HAP-1 (cell line): ENCODE measurements at regions not wholly inside any gene's neighbourhood (a gene's known extent, or its start where the extent isn't known, plus 50 kb on each side); places are given as distances from the start of the nearest gene placed in this dataset.

Experiments
- DNase-seq, 2 experiments: peaks; one replicate each; pipeline ENCODE4 v3.0.0-alpha.2; 2016 to 2020; ENCODE audit warnings: low spot score in 2 of 2
- H3K27me3 ChIP-seq: fragments of 250-450 bp; sonication (Bioruptor Pico); 2 replicates; pipeline ENCODE4 v1.5.1; 2020; ENCODE audit warnings: low read depth, mild to moderate bottlenecking, moderate library complexity
- H3K36me3 ChIP-seq: fragments of 250-450 bp; sonication (Bioruptor Pico); replicated peaks from 2 replicates; pipeline ENCODE4 v1.5.1; 2020; ENCODE audit warnings: mild to moderate bottlenecking
- H3K4me1 ChIP-seq: fragments of 250-450 bp; sonication (Bioruptor Pico); 2 replicates; pipeline ENCODE4 v1.5.1; 2020; ENCODE audit warnings: mild to moderate bottlenecking
- H3K4me3 ChIP-seq: fragments of 250-450 bp; sonication (Bioruptor Pico); 2 replicates; pipeline ENCODE4 v1.5.1; 2020; ENCODE audit warnings: mild to moderate bottlenecking, moderate library complexity
- H3K9me3 ChIP-seq: fragments of 250-450 bp; sonication (Bioruptor Pico); 2 replicates; pipeline ENCODE4 v1.5.1; 2020; ENCODE audit warnings: mild to moderate bottlenecking, moderate library complexity
- in situ Hi-C: fragments of 300-500 bp; cut with MboI; formaldehyde crosslinking; loops from 3 replicates; pipeline ENCODE4 v1.14.3; 2020; ENCODE audit warnings: low sequenced_read_pairs, inconsistent platforms, mixed read lengths

DNA sequence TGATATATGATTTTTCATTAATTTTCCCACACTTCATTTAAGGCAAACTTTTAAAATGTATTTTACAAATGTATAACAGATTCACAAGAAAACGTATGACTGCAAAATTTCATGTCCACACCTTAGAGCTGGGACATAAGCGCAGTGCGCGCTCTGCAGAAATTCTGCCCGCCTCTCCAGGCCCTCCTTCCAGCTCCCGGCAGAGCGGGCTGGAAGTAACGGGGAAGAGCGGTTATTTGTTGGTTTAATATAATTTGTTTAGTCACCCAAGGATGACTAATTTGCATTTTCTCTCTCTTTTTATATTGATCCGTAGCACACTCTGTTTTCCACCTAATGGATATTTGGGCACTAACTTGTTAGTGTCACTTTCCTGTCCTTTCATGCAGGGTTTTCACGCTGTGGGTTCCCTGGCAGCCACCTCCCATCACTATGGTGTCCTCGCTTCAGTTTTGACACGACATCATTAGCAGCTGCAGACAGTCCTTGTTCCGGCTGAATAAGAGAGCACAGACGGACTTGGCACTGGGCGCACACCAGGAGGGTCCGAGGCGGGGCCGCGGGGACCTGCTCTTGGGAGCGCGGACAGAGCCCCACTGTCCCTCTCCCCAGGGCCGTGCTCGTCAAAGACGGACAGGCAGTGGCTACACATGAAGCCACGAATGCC is 129.2 kb upstream of the SEC61G start:
- Histone ChIP-seq H3K4me3 (no peak overlapping the region), H3K9me3 (no peaks in the 10 kb centered on the region), H3K4me1 (no peaks in the 10 kb centered on the region), H3K27me3 (no peaks in the 10 kb centered on the region), H3K36me3 (no peaks in the 10 kb centered on the region)
- no peak for DNase-seq
- in situ Hi-C loops = no loop called here

- Histone ChIP-seq H3K36me3 (no peaks in the 10 kb centered on the region), H3K4me1 (no peaks in the 10 kb centered on the region), H3K9me3 (no peaks in the 10 kb centered on the region), H3K4me3 (no peak overlapping the region), H3K27me3 (no peaks in the 10 kb centered on the region)
- no peak for DNase-seq
- in situ Hi-C loops = no loop called here
These were observed 129.7 kb upstream of the SEC61G start for GRCh38 chr7:54888734-54889082.

DNA sequence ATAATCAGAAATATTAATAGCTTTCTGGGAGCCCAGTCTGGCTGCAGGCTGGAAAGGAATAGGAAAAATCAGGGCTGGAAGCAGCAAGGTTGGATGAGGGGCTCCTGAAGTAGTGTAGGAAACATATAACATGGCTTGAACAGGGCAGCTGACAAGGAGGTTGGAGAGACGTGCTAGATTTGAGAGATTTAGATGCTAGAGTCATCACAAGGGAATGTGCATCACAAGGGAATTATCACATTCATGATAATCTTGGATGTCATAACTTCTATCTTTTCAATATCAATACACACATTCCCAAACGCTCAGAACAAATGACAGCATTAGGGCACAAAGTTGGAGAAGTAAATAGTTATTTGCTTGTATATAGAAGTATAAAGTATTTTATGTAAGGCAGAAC is 120.9 kb upstream of the EGFR start:
- H3K4me1 ChIP-seq = no peaks in the 10 kb centered on the region
- H3K36me3 ChIP-seq = no peaks in the 10 kb centered on the region
- H3K27me3 ChIP-seq = no peaks in the 10 kb centered on the region
- no peak overlapping the region for H3K4me3 ChIP-seq
- in situ Hi-C loops = no loop called here
- 0 out of 2 replicates have a peak, but pooled peaks cover 3% of the 10 kb centered on the region for H3K9me3 ChIP-seq
- no peak for DNase-seq

DNA sequence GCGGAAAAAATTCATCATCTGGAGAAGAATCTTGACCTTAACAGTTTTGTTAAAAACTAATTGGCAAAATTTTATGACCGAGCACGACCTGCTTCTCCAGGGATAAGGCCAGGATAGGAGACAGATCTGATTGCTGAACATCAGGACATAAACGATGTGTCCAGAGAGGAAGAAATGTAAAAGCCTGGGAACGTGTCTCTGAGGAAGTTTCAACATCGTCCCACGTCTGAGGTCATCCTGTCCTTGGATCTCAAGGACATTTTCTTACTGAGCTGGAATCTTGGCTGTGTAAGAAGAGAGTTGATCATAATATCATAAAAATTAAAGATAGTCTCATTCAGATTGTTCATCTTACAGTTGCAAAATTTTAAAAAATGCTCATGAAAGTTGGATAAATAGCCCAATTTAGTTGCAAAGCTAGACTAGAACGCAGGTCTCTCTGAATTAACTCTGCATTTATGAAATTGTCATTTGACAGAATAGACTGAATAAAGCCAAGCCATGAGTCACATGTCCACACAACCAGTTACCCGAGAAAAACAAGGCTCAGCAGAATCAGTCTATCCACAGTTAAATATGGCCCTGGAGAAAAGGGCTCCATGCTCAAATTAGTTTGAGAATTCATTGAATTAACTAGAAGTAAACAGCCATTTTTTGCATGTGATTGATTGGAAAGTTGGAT is 120.0 kb upstream of the EGFR start:
- no peaks in the 10 kb centered on the region for H3K36me3 ChIP-seq
- H3K4me3 ChIP-seq = no peak overlapping the region
- H3K27me3 ChIP-seq = no peaks in the 10 kb centered on the region
- no peaks in the 10 kb centered on the region for H3K4me1 ChIP-seq
- no peak for DNase-seq
- H3K9me3 ChIP-seq = 0 out of 2 replicates have a peak, but pooled peaks cover 3% of the 10 kb centered on the region
- in situ Hi-C loops = no loop called here

DNA sequence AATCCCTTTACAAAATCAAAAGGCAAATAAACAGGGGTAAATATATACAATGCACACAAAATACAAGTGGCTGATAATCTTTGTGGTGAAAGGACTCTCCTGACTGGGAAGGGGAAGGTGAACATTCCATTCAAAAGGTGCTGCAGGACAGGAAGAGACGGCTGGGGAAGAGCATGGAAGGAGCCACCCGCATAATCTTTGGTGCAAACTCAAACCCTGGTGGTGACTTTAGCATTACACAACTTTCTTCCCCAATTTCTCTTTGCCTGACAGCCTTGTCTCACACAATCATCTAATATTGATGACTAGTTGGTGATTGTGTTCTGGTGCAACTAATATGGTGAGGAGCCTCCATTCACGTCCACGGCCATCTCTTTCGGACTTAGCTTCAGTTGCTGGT is 117.0 kb upstream of the EGFR start:
- in situ Hi-C loops = no loop called here

GRCh38 chr7:54904130-54904529 is 114.7 kb upstream of the EGFR start:
- no peaks in the 10 kb centered on the region for H3K36me3 ChIP-seq
- no peak overlapping the region for H3K4me3 ChIP-seq
- DNase-seq = no peak
- no peaks in the 10 kb centered on the region for H3K27me3 ChIP-seq
- H3K4me1 ChIP-seq = no peaks in the 10 kb centered on the region
- in situ Hi-C loops = no loop called here
- H3K9me3 ChIP-seq = no peaks in the 10 kb centered on the region

More for the DNA sequence above, 117.0 kb upstream of the EGFR start:
- Histone ChIP-seq H3K9me3 (0 out of 2 replicates have a peak, but pooled peaks cover 3% of the 10 kb centered on the region), H3K4me3 (no peak overlapping the region), H3K27me3 (no peaks in the 10 kb centered on the region), H3K4me1 (no peaks in the 10 kb centered on the region), H3K36me3 (no peaks in the 10 kb centered on the region)
- DNase-seq = no peak

DNA sequence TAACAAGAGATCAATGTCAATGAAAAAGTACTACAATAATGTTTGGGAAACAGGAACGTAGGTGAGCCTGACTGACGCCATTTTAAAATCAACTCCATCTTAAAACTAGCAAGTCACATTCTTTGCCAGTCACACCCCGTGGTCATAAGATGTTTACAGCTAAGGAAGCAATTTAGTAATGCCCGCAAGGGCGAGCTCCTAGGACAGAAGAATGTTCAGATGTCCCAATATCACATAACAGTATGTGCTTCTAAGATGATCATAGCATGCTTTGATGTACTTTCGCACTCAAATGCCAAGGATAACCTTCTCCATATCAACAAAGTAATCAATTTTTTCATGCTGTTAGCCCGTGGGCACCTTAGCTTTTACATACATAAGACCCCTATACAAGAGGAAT is 113.8 kb upstream of the EGFR start:
- no peaks in the 10 kb centered on the region for H3K27me3 ChIP-seq
- H3K9me3 ChIP-seq = no peaks in the 10 kb centered on the region
- in situ Hi-C loops = no loop called here
- no peaks in the 10 kb centered on the region for H3K4me1 ChIP-seq
- H3K36me3 ChIP-seq = no peaks in the 10 kb centered on the region
- DNase-seq = no peak
- no peak overlapping the region for H3K4me3 ChIP-seq

GRCh38 chr7:54906963-54907362 is 111.9 kb upstream of the EGFR start:
- Histone ChIP-seq H3K4me1 (no peaks in the 10 kb centered on the region), H3K9me3 (no peaks in the 10 kb centered on the region), H3K36me3 (no peaks in the 10 kb centered on the region), H3K27me3 (no peaks in the 10 kb centered on the region), H3K4me3 (no peak overlapping the region)
- no peak for DNase-seq
- in situ Hi-C loops = no loop called here

DNA sequence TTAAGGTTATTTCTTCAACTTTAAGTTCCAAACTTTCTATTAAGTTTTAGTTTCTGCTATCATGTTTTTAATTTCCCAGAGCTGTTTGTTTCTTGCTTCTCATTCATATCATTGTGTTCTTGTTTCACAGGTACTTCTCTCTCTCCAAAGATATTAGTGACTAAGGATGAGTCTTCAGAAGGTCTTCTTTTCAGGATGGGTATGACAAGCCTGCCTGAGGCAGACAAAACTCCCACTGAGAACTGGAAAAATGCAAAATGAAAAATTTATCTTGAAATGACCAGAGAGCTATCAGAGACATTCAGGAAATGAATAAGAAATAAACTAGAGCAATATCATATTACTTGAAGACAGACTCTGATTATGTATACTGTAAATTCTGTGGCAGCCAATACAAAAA is 110.8 kb upstream of the EGFR start:
- in situ Hi-C loops = no loop called here
- DNase-seq = no peak
- H3K27me3 ChIP-seq = no peaks in the 10 kb centered on the region
- no peaks in the 10 kb centered on the region for H3K9me3 ChIP-seq
- H3K4me3 ChIP-seq = no peak overlapping the region
- H3K36me3 ChIP-seq = no peaks in the 10 kb centered on the region
- no peaks in the 10 kb centered on the region for H3K4me1 ChIP-seq

DNA sequence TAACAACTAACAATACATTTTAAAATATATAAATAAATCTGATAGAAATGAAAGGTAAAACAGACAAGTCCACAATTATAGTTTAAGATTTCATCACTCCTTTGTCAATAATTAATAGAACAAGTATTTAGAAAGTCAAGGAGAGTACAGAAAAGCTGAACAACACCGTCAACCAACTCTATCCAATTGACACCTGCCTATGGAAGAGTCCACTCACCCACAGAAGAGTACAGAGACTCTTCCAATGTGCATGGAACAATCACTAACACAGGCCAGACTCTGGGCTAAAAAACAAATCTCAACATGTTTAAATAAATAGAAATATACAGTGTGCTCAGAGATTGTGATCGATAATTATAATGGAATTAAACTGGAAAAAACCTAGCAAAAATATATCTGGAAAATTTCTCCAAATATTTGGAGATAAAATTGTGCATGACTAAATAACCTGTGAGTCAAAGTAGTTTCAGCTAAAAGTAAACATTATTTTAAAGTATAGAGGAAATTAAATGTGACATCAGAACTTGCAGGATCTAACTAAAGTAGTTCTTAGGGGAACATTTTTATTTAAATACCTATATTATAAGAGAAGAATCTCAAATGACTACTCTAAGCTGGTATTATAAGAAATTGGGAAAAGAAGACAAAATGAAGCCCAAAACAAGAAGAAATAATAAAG is 109.9 kb upstream of the EGFR start:
- Histone ChIP-seq H3K4me1 (no peaks in the 10 kb centered on the region), H3K36me3 (no peaks in the 10 kb centered on the region), H3K4me3 (no peak overlapping the region), H3K27me3 (no peaks in the 10 kb centered on the region), H3K9me3 (no peaks in the 10 kb centered on the region)
- in situ Hi-C loops = no loop called here
- no peak for DNase-seq

DNA sequence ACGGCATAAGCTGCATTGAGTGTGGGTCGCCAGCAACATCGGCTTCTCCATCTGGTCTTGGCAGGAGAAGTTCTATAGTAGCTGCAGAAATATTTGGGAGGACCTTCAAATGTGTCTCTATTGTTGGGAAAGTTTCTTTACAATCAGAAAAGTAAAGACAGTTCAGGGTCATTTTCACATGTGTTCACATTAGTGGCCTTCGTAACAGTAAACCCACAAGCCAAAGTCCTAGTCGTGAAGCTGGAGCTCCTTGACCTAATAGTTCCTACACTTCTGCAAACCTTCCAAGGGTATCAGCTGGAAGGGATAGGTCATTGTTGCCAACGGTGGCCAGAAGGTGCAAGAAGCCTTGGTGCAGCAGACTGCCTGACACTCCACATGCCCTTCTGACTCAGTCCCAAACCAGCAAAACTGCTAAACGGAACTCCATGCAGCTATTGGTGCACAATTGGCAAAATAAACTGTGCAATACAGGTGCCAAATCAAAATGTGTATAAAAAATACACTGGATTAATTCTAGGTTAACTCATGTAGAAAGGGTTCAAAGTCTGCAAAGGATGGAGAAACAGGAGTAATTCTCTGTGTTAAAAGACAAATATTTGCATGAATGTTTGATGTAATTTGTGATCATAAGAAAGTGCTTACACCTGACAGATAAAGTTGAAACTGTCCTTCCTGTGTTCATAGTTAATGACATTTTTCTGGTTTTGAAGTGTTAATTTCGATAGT is 102.8 kb upstream of the EGFR start:
- Histone ChIP-seq H3K36me3 (no peaks in the 10 kb centered on the region), H3K9me3 (no peaks in the 10 kb centered on the region), H3K4me1 (no peaks in the 10 kb centered on the region), H3K27me3 (no peaks in the 10 kb centered on the region), H3K4me3 (no peak overlapping the region)
- no peak for DNase-seq
- in situ Hi-C loops = no loop called here

DNA sequence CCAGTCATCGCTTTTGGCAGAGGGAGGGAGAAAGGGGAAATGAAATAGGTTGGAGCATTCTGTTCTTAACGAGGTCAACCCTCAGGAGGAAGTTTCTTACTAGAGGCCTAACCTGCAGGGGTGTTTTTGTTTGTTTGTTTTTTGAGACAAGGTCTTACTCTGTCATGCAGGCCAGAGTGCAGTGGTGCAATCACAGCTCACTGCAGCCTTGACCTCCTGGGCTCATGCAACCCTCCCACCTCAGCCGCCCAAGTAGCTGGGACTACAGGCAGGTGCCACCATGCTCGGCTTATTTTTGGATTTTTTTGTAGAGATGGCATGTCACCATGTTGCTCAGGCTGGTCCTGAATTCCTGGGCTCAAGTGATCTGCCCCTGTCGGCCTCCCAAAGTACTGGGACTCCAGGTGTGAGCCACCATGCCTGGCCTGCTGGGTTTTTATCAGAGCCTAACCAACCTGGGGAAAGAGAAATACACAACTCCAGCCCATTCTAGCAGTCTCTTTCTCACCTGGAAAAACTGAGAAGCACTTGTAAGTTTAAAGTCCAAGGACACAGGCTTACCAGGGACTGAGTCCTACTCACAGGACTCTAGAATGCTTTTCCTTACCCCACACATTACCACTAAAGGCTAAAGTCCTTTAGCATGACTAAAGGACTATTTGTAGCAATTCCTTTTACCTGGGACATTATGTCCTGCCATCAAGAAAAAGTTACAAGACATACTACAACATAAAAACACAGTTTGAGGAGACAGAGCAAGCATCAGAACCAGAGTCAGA is 101.0 kb upstream of the EGFR start:
- Histone ChIP-seq H3K27me3 (no peaks in the 10 kb centered on the region), H3K9me3 (no peaks in the 10 kb centered on the region), H3K4me1 (no peaks in the 10 kb centered on the region), H3K36me3 (no peaks in the 10 kb centered on the region), H3K4me3 (no peak overlapping the region)
- in situ Hi-C loops = no loop called here
- no peak for DNase-seq

DNA sequence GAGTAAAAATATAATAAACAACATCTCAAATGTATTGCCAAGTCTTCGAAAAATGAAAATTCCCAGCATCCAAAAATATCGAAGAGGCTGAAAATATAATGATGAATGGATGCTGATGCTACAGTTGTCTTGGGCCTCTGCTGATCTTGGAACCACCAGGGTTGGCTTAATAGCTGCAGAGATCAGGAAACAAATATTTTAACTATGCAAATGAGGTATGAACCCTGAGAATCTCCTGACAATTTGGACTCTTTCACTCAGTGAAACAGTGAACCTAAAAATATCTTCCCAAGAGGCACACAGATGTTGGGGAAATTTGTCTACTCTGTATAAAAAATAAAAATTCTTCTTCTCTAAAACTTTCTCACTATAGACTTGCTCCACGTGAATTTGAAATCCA is 97.7 kb upstream of the EGFR start:
- H3K36me3 ChIP-seq = no peaks in the 10 kb centered on the region
- H3K4me1 ChIP-seq = no peaks in the 10 kb centered on the region
- no peaks in the 10 kb centered on the region for H3K27me3 ChIP-seq
- DNase-seq = no peak
- H3K4me3 ChIP-seq = no peak overlapping the region
- no peaks in the 10 kb centered on the region for H3K9me3 ChIP-seq
- in situ Hi-C loops = no loop called here
